Stimulated activated naive CD8-positive, alpha-beta T cell treated with anti-CD3 and anti-CD28 coated beads, Interleukin-15, Interleukin-2, amounts not matched to agents 100 ng/mL and 50 ng/mL, for 24 hours (primary cell): ENCODE measurements at regions not wholly inside any gene's neighbourhood (a gene's known extent, or its start where the extent isn't known, plus 50 kb on each side); places are given as distances from the start of the nearest gene placed in this dataset.

Experiments
- H3K27ac Mint-ChIP-seq: one replicate; pipeline ENCODE4 v1.8.0; 2021; ENCODE audit warnings: mild to moderate bottlenecking, mixed read lengths
- H3K27me3 Mint-ChIP-seq: one replicate; pipeline ENCODE4 v1.8.0; 2021; ENCODE audit warnings: mixed read lengths
- H3K36me3 Mint-ChIP-seq: one replicate; pipeline ENCODE4 v1.8.0; 2021; ENCODE audit warnings: low read depth, mixed read lengths
- H3K4me1 Mint-ChIP-seq: one replicate; pipeline ENCODE4 v1.8.0; 2021; ENCODE audit warnings: low read depth, mixed read lengths
- H3K4me3 Mint-ChIP-seq: one replicate; pipeline ENCODE4 v1.8.0; 2021; ENCODE audit warnings: mild to moderate bottlenecking, mixed read lengths
- H3K9me3 Mint-ChIP-seq: one replicate; pipeline ENCODE4 v1.8.0; 2021; ENCODE audit warnings: mixed read lengths

DNA sequence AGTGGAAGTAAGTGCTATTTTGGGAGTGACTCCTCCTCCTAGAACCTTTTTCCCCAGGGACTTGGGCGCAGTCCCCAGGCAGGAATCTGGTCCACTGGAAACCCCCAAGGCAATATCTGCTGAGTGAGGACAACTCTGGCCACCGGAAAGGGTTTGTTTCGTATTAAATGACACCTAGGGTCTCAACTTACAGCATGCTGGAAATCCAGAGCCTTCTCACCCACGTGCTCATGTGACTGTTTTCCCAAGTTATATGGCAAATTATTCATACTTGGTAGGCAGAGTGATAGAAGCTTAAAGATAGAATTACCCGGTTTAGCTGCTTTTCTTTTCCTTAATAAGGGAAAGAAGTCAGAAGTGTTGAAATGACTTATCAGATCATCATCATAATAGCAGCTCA lies 436.9 kb upstream of the SPRED2 start:
- Mint-ChIP-seq H3K27ac (no peak overlapping the region), H3K4me1 (no peaks in the 10 kb centered on the region), H3K36me3 (no peaks in the 10 kb centered on the region), H3K9me3 (no peaks in the 10 kb centered on the region), H3K4me3 (no peak overlapping the region), H3K27me3 (no peaks in the 10 kb centered on the region)

- Mint-ChIP-seq H3K4me1 (no peaks in the 10 kb centered on the region), H3K4me3 (no peak overlapping the region), H3K27ac (no peak overlapping the region), H3K9me3 (no peaks in the 10 kb centered on the region), H3K27me3 (no peaks in the 10 kb centered on the region), H3K36me3 (no peaks in the 10 kb centered on the region)
These were observed 435.8 kb upstream of the SPRED2 start for GRCh38 chr2:65868177-65868576.

GRCh38 chr2:65867446-65867845 lies 435.0 kb upstream of the SPRED2 start:
- no peak overlapping the region for H3K27ac Mint-ChIP-seq
- H3K4me1 Mint-ChIP-seq: no peaks in the 10 kb centered on the region
- no peaks in the 10 kb centered on the region for H3K36me3 Mint-ChIP-seq
- no peak overlapping the region for H3K4me3 Mint-ChIP-seq
- H3K27me3 Mint-ChIP-seq: no peaks in the 10 kb centered on the region
- H3K9me3 Mint-ChIP-seq: no peaks in the 10 kb centered on the region

GRCh38 chr2:65866148-65866547 lies 433.7 kb upstream of the SPRED2 start:
- H3K27me3 Mint-ChIP-seq: no peaks in the 10 kb centered on the region
- H3K27ac Mint-ChIP-seq: no peak overlapping the region
- no peak overlapping the region for H3K4me3 Mint-ChIP-seq
- H3K36me3 Mint-ChIP-seq: no peaks in the 10 kb centered on the region
- no peaks in the 10 kb centered on the region for H3K9me3 Mint-ChIP-seq
- H3K4me1 Mint-ChIP-seq: no peaks in the 10 kb centered on the region

GRCh38 chr2:65864619-65865018 lies 432.2 kb upstream of the SPRED2 start:
- Mint-ChIP-seq H3K9me3 (no peaks in the 10 kb centered on the region), H3K36me3 (no peaks in the 10 kb centered on the region), H3K27ac (no peak overlapping the region), H3K4me3 (no peak overlapping the region), H3K4me1 (no peaks in the 10 kb centered on the region), H3K27me3 (no peaks in the 10 kb centered on the region)

GRCh38 chr2:65863713-65864112 lies 431.3 kb upstream of the SPRED2 start:
- Mint-ChIP-seq H3K36me3 (no peaks in the 10 kb centered on the region), H3K9me3 (no peaks in the 10 kb centered on the region), H3K27me3 (no peaks in the 10 kb centered on the region), H3K4me3 (no peak overlapping the region), H3K4me1 (no peaks in the 10 kb centered on the region), H3K27ac (no peak overlapping the region)

DNA sequence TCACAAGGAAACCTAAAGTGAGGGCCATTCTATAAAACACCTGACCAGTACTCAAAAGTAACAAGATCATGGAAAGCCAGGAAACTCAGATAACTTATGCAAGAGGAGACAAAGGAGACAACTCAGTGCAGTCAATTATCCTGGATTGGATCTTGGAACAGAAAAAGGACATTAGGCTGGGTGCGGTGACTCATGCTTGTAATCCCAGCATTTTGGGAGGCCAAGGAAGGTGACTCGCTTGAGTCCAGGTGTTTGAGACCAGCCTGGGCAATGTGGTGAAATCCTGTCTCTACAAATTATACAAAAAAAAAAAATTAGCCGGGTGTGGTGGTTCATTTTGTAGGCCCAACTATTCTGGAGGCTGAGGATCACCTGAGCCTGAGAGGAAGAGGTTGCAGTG lies 424.5 kb upstream of the SPRED2 start:
- Mint-ChIP-seq H3K27me3 (peaks cover 4% of the 10 kb centered on the region), H3K27ac (no peak overlapping the region), H3K9me3 (no peaks in the 10 kb centered on the region), H3K4me1 (no peaks in the 10 kb centered on the region), H3K36me3 (no peaks in the 10 kb centered on the region), H3K4me3 (no peak overlapping the region)

DNA sequence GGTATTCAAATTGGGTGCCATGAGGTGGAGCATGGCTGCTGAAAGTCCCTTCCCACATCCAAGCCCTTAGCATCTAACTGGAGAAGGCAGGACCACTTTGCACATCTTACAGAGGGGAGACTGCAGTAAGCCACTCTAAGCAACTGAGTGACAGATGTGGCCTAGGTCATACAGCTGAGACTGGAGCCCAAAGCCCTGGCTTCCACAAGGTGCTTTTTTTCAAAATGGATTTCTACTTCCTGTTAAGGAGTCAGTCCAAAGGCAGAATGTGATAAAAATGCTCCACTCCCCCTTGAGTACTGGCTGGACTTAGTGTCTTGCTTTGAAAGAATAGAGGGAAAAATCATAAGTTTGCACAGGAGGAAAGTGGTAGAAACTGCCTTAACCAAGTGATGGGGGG lies 424.0 kb upstream of the SPRED2 start:
- Mint-ChIP-seq H3K27ac (no peak overlapping the region), H3K36me3 (no peaks in the 10 kb centered on the region), H3K4me1 (no peaks in the 10 kb centered on the region), H3K9me3 (peaks cover 2% of the 10 kb centered on the region), H3K4me3 (no peak overlapping the region), H3K27me3 (peaks cover 6% of the 10 kb centered on the region)

- peaks cover 3% of the 10 kb centered on the region for H3K9me3 Mint-ChIP-seq
- no peaks in the 10 kb centered on the region for H3K4me1 Mint-ChIP-seq
- no peak overlapping the region for H3K4me3 Mint-ChIP-seq
- no peak overlapping the region for H3K27ac Mint-ChIP-seq
- H3K27me3 Mint-ChIP-seq: peaks cover 7% of the 10 kb centered on the region
- no peaks in the 10 kb centered on the region for H3K36me3 Mint-ChIP-seq
These were observed 418.3 kb upstream of the SPRED2 start for GRCh38 chr2:65850695-65851094.

DNA sequence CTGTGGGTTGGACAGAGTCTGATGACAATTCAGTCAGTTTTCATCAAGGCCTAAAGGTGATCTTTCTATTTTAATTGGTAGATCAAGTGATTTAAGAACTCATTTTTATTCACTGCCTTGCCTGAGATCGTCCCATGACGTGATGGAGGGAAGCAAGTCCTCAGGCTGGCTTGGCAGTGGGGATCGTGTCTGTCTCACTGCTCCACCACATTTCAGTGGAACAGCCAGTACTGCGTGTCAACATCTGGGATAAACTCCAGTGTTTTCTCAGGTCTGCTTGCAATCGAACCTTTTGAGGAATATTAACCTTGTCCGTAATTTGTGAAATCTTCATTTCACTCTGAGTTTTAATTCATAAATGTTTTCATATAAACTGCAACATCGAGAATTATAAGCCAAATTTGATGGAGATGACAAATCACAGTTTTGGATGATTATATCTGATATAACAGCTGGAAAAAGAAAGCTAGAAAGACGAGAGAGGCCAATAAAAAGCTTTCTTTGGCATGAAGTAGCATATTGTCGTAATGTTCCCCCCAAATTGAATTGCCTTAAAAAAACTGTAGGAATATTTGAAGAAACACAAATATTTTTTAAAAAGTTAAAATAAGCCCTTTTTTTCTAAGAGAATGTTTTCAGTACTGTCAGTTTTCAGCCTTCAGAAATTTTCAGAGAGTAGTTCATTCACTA lies 414.7 kb upstream of the SPRED2 start:
- Mint-ChIP-seq H3K27ac (no peak overlapping the region), H3K9me3 (peaks cover 3% of the 10 kb centered on the region), H3K4me3 (no peak overlapping the region), H3K4me1 (no peaks in the 10 kb centered on the region), H3K27me3 (peaks cover 3% of the 10 kb centered on the region), H3K36me3 (no peaks in the 10 kb centered on the region)

GRCh38 chr2:65845442-65846182 lies 413.2 kb upstream of the SPRED2 start:
- no peaks in the 10 kb centered on the region for H3K4me1 Mint-ChIP-seq
- no peaks in the 10 kb centered on the region for H3K27me3 Mint-ChIP-seq
- peaks cover 3% of the 10 kb centered on the region for H3K9me3 Mint-ChIP-seq
- H3K27ac Mint-ChIP-seq: no peak overlapping the region
- H3K36me3 Mint-ChIP-seq: no peaks in the 10 kb centered on the region
- H3K4me3 Mint-ChIP-seq: no peak overlapping the region

DNA sequence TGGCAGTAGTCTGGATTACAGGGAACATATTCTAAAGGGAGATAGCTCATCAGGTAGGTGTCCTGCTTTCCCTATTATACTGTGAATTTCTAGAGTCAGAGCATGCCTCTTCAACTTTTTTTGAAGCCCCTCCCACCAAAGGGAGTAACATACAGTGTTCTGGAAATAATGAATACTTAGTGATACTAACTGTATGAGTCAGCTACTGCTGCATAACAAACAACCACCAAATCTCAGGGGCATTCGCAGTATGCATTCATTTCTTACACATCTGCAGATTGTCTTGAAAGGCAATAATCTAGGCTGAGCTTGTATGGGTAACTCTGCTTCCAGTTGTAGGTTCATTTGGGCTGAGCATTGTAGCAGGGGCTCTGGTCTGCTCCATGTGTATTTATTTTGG lies 409.7 kb upstream of the SPRED2 start:
- H3K27ac Mint-ChIP-seq: no peak overlapping the region

DNA sequence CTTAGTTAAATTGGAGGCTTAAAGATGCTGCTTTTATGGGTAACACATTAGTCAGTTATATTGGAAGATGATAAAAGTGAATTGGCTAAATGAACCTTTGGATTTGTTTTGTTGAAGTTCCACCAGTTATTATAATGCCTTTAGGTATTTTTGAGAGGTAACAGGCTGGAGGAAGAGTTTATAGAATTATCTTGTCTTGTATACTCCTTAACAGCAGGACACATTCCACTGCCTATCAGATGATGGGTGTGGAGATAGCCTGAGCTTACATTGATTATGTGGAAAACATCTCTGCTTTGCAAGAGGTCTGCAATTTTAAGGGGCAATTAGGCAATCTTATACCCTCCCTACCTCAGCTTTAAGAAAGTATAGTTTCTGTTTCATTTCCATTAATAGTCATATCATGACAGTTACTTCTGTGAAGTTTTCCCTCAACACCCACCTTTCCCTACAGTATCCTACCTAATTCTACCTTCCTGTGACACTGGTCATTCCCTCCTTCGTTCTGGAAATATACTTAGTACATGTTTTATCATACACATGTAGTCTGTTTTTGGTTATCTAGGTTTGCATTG lies 403.7 kb upstream of the SPRED2 start:
- Mint-ChIP-seq H3K4me3 (no peak overlapping the region), H3K27me3 (peaks cover 8% of the 10 kb centered on the region), H3K27ac (no peak overlapping the region), H3K4me1 (no peaks in the 10 kb centered on the region), H3K9me3 (peaks cover 3% of the 10 kb centered on the region), H3K36me3 (no peaks in the 10 kb centered on the region)

More for the DNA sequence above, 409.7 kb upstream of the SPRED2 start:
- Mint-ChIP-seq H3K4me3 (no peak overlapping the region), H3K9me3 (peaks cover 3% of the 10 kb centered on the region), H3K36me3 (no peaks in the 10 kb centered on the region), H3K27me3 (no peaks in the 10 kb centered on the region), H3K4me1 (no peaks in the 10 kb centered on the region)

- Mint-ChIP-seq H3K4me3 (no peak overlapping the region), H3K4me1 (no peaks in the 10 kb centered on the region), H3K9me3 (no peaks in the 10 kb centered on the region), H3K36me3 (no peaks in the 10 kb centered on the region), H3K27ac (no peak overlapping the region), H3K27me3 (peaks cover 8% of the 10 kb centered on the region)
These were observed 402.5 kb upstream of the SPRED2 start for GRCh38 chr2:65834771-65835475.

DNA sequence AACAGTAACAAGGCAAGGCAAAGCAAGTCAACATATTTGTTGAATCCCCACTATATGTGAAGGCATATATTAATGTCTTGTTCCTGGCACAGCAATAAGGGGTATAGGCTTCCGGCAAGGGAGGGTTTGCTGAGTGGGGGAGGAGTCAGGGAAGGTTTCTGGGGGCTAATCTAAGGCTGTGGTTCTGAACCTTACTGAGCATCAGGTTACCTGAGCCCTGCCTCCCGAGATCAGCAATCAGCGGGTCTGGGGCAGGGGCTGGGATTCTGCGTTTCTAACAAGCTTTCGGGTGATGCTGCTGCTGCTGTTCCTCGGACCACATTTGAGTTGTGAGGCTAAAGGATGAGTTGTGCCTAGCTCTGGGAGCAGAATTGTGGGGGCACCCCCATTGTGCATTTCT lies 401.7 kb upstream of the SPRED2 start:
- Mint-ChIP-seq H3K4me3 (no peak overlapping the region), H3K36me3 (no peaks in the 10 kb centered on the region), H3K27ac (no peak overlapping the region), H3K27me3 (peaks cover 8% of the 10 kb centered on the region), H3K9me3 (no peaks in the 10 kb centered on the region), H3K4me1 (no peaks in the 10 kb centered on the region)
